Osteoblast (primary cell): ENCODE measurements at regions not wholly inside any gene's neighbourhood (a gene's known extent, or its start where the extent isn't known, plus 50 kb on each side); places are given as distances from the start of the nearest gene placed in this dataset.

ENCODE experiments used
- DNase-seq: peaks from one replicate; pipeline ENCODE4 v3.0.0; 2011; ENCODE audit warnings: low spot score, mixed read lengths; ENCODE audit not compliant: insufficient read length; ENCODE audit errors: missing footprints
- H2AFZ ChIP-seq: 2 replicates; pipeline ENCODE4 v1.6.0; 2011; ENCODE audit warnings: mild to moderate bottlenecking, low read length
- H3K27ac ChIP-seq: 2 replicates; pipeline ENCODE4 v1.5.1; 2011; ENCODE audit warnings: mild to moderate bottlenecking, low read depth, low read length, moderate library complexity
- H3K27me3 ChIP-seq: 2 replicates; pipeline ENCODE4 v1.6.0; 2012; ENCODE audit warnings: mild to moderate bottlenecking, control low read depth, inconsistent platforms, low read length, moderate library complexity; ENCODE audit not compliant: insufficient read depth
- H3K36me3 ChIP-seq: 2 replicates; pipeline ENCODE4 v1.5.1; 2011; ENCODE audit warnings: mild to moderate bottlenecking, low read length, control low read depth, moderate library complexity; ENCODE audit not compliant: insufficient read depth
- H3K4me1 ChIP-seq: 2 replicates; pipeline ENCODE4 v1.5.1; 2011; ENCODE audit warnings: mild to moderate bottlenecking, low read length, control low read depth, moderate library complexity; ENCODE audit not compliant: insufficient read depth
- H3K4me2 ChIP-seq: 2 replicates; pipeline ENCODE4 v1.6.0; 2011; ENCODE audit warnings: mild to moderate bottlenecking, low read length; ENCODE audit not compliant: insufficient read depth
- H3K4me3 ChIP-seq: fragments of 200-600 bp; sonication (generic); 3 replicates; pipeline ENCODE4 v1.5.1; 2012; ENCODE audit warnings: mild to moderate bottlenecking, low read length, inconsistent platforms; ENCODE audit not compliant: insufficient read depth
- H3K79me2 ChIP-seq: 2 replicates; pipeline ENCODE4 v1.6.0; 2012; ENCODE audit warnings: mild to moderate bottlenecking, low read length, control low read depth, inconsistent platforms; ENCODE audit not compliant: insufficient read depth
- H3K9me3 ChIP-seq: 2 replicates; pipeline ENCODE4 v1.5.1; 2011; ENCODE audit warnings: low read depth, low read length, control low read depth
- H4K20me1 ChIP-seq: 2 replicates; pipeline ENCODE4 v1.6.0; 2012; ENCODE audit warnings: mild to moderate bottlenecking, low read length, control low read depth; ENCODE audit not compliant: insufficient read depth
- TF ChIP-seq, protein P1 (sequence below): IDR thresholded peaks from 2 replicates; pipeline ENCODE4 v1.5.1; 2011; ENCODE audit warnings: mild to moderate bottlenecking, low read depth, low read length, moderate library complexity; ENCODE audit errors: extremely low read depth

DNA sequence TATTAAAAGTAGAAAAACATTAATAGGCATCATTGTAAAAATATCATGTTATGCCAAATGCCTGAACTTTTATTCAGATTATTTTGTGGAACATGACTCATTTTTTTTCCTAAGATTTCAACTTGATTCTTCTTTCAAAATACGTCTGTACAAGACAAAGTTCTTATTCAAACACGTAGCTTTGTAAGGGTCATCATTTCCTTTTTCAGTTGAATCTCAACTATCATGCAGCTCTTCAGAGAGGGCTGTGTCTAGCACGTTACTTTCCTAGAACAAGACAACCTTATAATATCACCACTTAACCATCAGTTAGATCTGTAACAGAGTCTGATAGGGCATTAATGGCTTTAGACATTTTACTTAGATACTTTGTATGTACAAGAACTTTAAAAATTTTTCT lies 608.9 kb downstream of the AMY1C start:
- Histone ChIP-seq H3K27me3 (no peaks in the 10 kb centered on the region), H3K4me3 (no peak overlapping the region), H3K4me2 (no peak overlapping the region), H3K9me3 (no peaks in the 10 kb centered on the region), H3K79me2 (no peaks in the 10 kb centered on the region), H4K20me1 (no peaks in the 10 kb centered on the region), H3K36me3 (no peaks in the 10 kb centered on the region), H3K4me1 (no peaks in the 10 kb centered on the region), H3K27ac (no peak overlapping the region), H2AFZ (no peak overlapping the region)
- no peak for DNase-seq
- TF ChIP-seq, protein P1, sequence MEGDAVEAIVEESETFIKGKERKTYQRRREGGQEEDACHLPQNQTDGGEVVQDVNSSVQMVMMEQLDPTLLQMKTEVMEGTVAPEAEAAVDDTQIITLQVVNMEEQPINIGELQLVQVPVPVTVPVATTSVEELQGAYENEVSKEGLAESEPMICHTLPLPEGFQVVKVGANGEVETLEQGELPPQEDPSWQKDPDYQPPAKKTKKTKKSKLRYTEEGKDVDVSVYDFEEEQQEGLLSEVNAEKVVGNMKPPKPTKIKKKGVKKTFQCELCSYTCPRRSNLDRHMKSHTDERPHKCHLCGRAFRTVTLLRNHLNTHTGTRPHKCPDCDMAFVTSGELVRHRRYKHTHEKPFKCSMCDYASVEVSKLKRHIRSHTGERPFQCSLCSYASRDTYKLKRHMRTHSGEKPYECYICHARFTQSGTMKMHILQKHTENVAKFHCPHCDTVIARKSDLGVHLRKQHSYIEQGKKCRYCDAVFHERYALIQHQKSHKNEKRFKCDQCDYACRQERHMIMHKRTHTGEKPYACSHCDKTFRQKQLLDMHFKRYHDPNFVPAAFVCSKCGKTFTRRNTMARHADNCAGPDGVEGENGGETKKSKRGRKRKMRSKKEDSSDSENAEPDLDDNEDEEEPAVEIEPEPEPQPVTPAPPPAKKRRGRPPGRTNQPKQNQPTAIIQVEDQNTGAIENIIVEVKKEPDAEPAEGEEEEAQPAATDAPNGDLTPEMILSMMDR, result no peak

DNA sequence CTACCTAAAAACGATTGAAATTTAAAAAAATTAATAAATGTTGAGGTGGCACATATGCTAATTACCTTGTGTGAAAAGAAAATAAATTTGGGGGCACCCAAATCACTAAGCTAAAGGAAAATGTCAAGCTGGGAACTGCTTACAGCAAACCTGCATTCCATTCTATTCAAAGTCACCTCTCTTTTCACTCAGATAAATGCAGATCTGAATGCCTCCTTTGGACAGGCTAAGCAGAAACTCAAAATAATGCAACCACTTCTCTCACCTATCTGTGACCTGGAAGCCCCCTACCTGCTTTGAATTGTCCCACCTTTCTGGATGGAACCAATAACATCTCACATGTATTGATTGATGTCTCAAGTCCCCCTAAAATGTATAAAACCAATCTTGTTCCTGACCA lies 628.7 kb downstream of the AMY1C start:
- Histone ChIP-seq H4K20me1 (no peaks in the 10 kb centered on the region), H3K4me1 (no peaks in the 10 kb centered on the region), H3K36me3 (no peaks in the 10 kb centered on the region), H3K4me2 (no peak overlapping the region), H3K9me3 (no peaks in the 10 kb centered on the region), H3K4me3 (no peak overlapping the region), H3K79me2 (no peaks in the 10 kb centered on the region), H3K27ac (no peak overlapping the region), H3K27me3 (no peaks in the 10 kb centered on the region), H2AFZ (no peak overlapping the region)
- no peak for DNase-seq
- TF ChIP-seq, protein P1, result no peak

DNA sequence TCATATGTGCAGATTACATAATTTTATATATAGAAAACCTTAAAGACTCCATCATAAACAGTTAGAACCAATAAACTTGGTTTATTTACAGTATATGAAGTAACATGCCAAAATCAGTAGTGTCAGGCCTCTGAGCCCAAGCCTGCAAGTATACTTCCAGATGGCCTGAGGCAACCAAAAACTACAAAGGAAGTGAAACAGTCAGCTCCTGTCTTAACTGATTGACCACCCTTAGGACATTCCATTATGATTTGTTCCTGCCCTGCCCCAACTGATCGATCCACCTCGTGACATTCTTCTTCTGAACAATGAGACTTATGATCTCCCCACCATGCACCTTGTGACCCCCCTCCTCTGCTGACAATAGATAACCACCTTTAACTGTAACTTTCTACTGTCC lies 630.3 kb downstream of the AMY1C start:
- H3K4me1 ChIP-seq, result no peaks in the 10 kb centered on the region
- no peaks in the 10 kb centered on the region for H3K36me3 ChIP-seq
- no peaks in the 10 kb centered on the region for H3K79me2 ChIP-seq
- no peak overlapping the region for H2AFZ ChIP-seq
- no peak overlapping the region for H3K4me2 ChIP-seq
- H3K9me3 ChIP-seq, result no peaks in the 10 kb centered on the region
- H3K4me3 ChIP-seq, result no peak overlapping the region
- DNase-seq, result no peak
- H4K20me1 ChIP-seq, result no peaks in the 10 kb centered on the region
- TF ChIP-seq, protein P1, result no peak
- H3K27ac ChIP-seq, result no peak overlapping the region
- H3K27me3 ChIP-seq, result no peaks in the 10 kb centered on the region

DNA sequence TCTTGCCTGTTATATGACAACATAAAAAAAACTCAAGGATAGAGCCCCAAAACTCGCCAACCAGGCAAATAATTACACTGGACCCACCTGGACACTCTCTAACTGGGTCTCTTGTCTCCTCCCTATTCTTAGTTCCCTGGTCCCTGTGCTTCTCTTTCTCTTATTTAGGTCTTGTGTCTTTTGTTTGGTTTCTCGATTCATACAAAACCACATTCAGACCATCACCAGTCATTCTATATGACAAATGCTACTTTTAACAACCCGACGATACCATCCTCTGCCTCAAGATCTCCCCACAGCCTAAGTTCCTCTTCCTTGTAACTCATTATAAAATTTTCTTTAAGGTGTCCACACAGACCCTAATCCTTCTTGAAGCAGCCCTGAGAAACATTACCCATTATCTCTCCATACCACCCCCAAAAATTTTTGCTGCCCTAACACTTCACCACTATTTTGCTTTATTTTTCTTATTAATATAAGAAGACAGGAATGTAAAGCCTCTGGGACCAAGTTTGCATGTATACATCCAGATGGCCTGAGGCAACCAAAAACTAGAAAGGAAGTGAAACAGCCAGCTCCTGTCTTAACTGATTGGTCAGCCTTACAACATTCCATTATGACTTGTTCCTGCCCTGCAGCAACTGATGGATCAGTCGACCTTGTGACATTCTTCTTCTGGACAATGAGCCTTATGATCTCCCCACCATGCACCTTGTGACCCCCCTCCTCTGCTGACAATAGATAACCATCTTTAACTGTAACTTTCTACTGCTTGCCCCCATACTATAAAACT lies 638.2 kb downstream of the AMY1C start:
- H3K4me2 ChIP-seq, result no peak overlapping the region
- H3K27ac ChIP-seq, result no peak overlapping the region
- H3K4me1 ChIP-seq, result no peaks in the 10 kb centered on the region
- no peaks in the 10 kb centered on the region for H3K27me3 ChIP-seq
- TF ChIP-seq, protein P1, result no peak
- H3K79me2 ChIP-seq, result no peaks in the 10 kb centered on the region
- H4K20me1 ChIP-seq, result no peaks in the 10 kb centered on the region
- no peak for DNase-seq
- H3K4me3 ChIP-seq, result no peak overlapping the region
- peaks cover 4% of the 10 kb centered on the region for H3K9me3 ChIP-seq
- H2AFZ ChIP-seq, result no peak overlapping the region
- no peaks in the 10 kb centered on the region for H3K36me3 ChIP-seq
